ENCODE measurements at regions not wholly inside any gene's neighbourhood (a gene's known extent, or its start where the extent isn't known, plus 50 kb on each side); places are given as distances from the start of the nearest gene placed in this dataset.

DNA sequence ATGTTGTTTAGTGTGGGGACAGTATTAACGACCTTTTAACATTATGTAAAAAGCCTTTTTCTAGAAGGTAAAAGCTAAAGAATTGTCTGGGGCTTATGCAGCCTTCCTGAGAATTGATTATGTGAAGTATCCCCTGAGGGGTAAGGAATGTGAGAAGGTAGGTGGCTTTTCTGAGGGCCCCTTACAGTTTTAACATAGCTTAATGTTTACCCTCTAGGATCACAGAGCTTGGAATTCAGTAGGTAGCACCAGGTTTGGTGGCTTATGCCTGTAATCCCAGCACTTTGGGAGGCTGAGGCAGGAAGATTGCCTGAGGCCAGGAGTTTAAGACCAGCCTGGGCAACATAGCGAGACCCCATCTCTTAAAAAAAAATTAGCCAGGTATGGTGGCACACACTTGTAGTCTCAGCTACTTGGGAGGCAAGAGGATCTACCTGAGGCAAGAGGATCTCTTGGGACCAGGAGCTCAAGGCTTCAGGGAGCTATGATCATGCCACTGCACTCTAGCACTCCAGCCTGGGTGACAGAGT lies 101.3 kb downstream of the OLFM4 start:
- no peak for FAIRE-seq
- CTCF ChIA-PET = no interaction called here

More for the DNA sequence above, 101.3 kb downstream of the OLFM4 start:
- Histone ChIP-seq H3K9me3 (replicated peaks; ENCODE audit: control insufficient read depth, insufficient read depth, low read length) (no peaks in the 10 kb centered on the region), H4K20me1 (replicated peaks; ENCODE audit: control insufficient read depth, extremely low read depth, insufficient read depth, low read length) (no peaks in the 10 kb centered on the region), H3K9ac (replicated peaks; ENCODE audit: extremely low read depth, insufficient read depth, low read length) (no peak overlapping the region), H3K27me3 (ENCODE audit: control insufficient read depth in 2 of 2, insufficient read depth in 2 of 2, low read length in 2 of 2) (no peaks in the 10 kb centered on the region), H3K4me1 (ENCODE audit: control insufficient read depth, extremely low read depth, insufficient read depth, low read length) (no peaks in the 10 kb centered on the region), H3K27ac (ENCODE audit: insufficient read depth, low read depth, low read length) (no peak overlapping the region), H3K4me3 (replicated peaks in 1 of 3; ENCODE audit: insufficient read depth in 1 of 3, low read depth in 1 of 3, low read length in 3 of 3) (no peak overlapping the region), H3K4me2 (ENCODE audit: insufficient read depth, low read length) (no peak overlapping the region), H3K9me1 (replicated peaks; ENCODE audit: control insufficient read depth, extremely low read depth, insufficient read depth, low read length) (no peaks in the 10 kb centered on the region), H2AFZ (ENCODE audit: low read depth, low read length) (no peak overlapping the region), H3K79me2 (ENCODE audit: control insufficient read depth, insufficient read depth, low read length) (no peaks in the 10 kb centered on the region), H3K36me3 (ENCODE audit: control insufficient read depth in 2 of 2, extremely low read depth in 1 of 2, insufficient read depth in 2 of 2, low read length in 2 of 2) (no peaks in the 10 kb centered on the region)
- dilution Hi-C loops (cut with MboI; ENCODE audit: extremely low pct_ligation_motif_present, low sequenced_read_pairs) = no loop called here
- intact Hi-C loops (cut with micrococcal nuclease) = no loop called here
- TF ChIP-seq, protein P1, sequence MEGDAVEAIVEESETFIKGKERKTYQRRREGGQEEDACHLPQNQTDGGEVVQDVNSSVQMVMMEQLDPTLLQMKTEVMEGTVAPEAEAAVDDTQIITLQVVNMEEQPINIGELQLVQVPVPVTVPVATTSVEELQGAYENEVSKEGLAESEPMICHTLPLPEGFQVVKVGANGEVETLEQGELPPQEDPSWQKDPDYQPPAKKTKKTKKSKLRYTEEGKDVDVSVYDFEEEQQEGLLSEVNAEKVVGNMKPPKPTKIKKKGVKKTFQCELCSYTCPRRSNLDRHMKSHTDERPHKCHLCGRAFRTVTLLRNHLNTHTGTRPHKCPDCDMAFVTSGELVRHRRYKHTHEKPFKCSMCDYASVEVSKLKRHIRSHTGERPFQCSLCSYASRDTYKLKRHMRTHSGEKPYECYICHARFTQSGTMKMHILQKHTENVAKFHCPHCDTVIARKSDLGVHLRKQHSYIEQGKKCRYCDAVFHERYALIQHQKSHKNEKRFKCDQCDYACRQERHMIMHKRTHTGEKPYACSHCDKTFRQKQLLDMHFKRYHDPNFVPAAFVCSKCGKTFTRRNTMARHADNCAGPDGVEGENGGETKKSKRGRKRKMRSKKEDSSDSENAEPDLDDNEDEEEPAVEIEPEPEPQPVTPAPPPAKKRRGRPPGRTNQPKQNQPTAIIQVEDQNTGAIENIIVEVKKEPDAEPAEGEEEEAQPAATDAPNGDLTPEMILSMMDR (IDR thresholded peaks at IDR 0.05; ENCODE audit: extremely low read depth in 1 of 2, insufficient read depth in 1 of 2, low read depth in 1 of 2, low read length in 2 of 2) = no peak
- no peak for TF ChIP-seq POLR2AphosphoS5 (IDR thresholded peaks at IDR 0.05; ENCODE audit: insufficient read depth, low read depth, low read length)
- no peak for TF ChIP-seq POLR2A (IDR thresholded peaks at IDR 0.05; ENCODE audit: low read depth, low read length)
- no peak for TF ChIP-seq GATA2 (IDR thresholded peaks at IDR 0.05; ENCODE audit: insufficient read depth, insufficient read length, low read depth, low read length)
- TF ChIP-seq, protein P2, sequence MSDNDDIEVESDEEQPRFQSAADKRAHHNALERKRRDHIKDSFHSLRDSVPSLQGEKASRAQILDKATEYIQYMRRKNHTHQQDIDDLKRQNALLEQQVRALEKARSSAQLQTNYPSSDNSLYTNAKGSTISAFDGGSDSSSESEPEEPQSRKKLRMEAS (IDR thresholded peaks at IDR 0.05; ENCODE audit: insufficient read depth, insufficient read length) = no peak
- TF ChIP-seq EZH2 (IDR thresholded peaks at IDR 0.05; ENCODE audit: borderline replicate concordance, low read depth, low read length, severe bottlenecking) = no peak
- no peak for TF ChIP-seq MYC (IDR thresholded peaks at IDR 0.05; ENCODE audit: low read depth, low read length)
- no peak for TF ChIP-seq FOS (IDR thresholded peaks at IDR 0.05; ENCODE audit: borderline replicate concordance, insufficient read depth, low read length)
- TF ChIP-seq JUN (IDR thresholded peaks at IDR 0.05; ENCODE audit: borderline replicate concordance, insufficient read depth, insufficient read length, low read depth) = no peak
- no TSS peak for BruUV-seq (replicated peaks)
- no peak for DNase-seq (ENCODE audit: low read depth, low spot score)
- POLR2A ChIA-PET = no interaction called here
